Progenitor cell of endocrine pancreas (in vitro differentiated cells): ENCODE measurements at regions not wholly inside any gene's neighbourhood (a gene's known extent, or its start where the extent isn't known, plus 50 kb on each side); places are given as distances from the start of the nearest gene placed in this dataset.

Source experiments
- DNase-seq: peaks from one replicate; pipeline ENCODE4 v3.0.0; 2021; ENCODE audit warnings: low spot score; ENCODE audit not compliant: unreplicated experiment
- H3K27ac Mint-ChIP-seq: 2 replicates; pipeline ENCODE4 v1.8.0; 2021; ENCODE audit warnings: mild to moderate bottlenecking, moderate library complexity, mixed read lengths
- H3K27me3 Mint-ChIP-seq: 2 replicates; pipeline ENCODE4 v1.8.0; 2021; ENCODE audit warnings: mixed read lengths
- H3K36me3 Mint-ChIP-seq: 2 replicates; pipeline ENCODE4 v1.8.0; 2022; ENCODE audit warnings: mixed read lengths; ENCODE audit not compliant: insufficient read depth
- H3K4me1 Mint-ChIP-seq: 2 replicates; pipeline ENCODE4 v1.8.0; 2021; ENCODE audit warnings: low read depth, mixed read lengths
- H3K4me3 Mint-ChIP-seq: 2 replicates; pipeline ENCODE4 v1.8.0; 2021; ENCODE audit warnings: low read depth, mild to moderate bottlenecking, moderate library complexity, mixed read lengths
- H3K9me3 Mint-ChIP-seq: 2 replicates; pipeline ENCODE4 v1.8.0; 2021; ENCODE audit warnings: low read depth, mixed read lengths
- TF ChIP-seq, protein P1 (sequence below): fragments of 200-600 bp; sonication (generic); IDR thresholded peaks from one replicate; pipeline ENCODE4 v1.5.0; 2021; ENCODE audit warnings: antibody characterized with exemption, mild to moderate bottlenecking; ENCODE audit not compliant: unreplicated experiment

DNA sequence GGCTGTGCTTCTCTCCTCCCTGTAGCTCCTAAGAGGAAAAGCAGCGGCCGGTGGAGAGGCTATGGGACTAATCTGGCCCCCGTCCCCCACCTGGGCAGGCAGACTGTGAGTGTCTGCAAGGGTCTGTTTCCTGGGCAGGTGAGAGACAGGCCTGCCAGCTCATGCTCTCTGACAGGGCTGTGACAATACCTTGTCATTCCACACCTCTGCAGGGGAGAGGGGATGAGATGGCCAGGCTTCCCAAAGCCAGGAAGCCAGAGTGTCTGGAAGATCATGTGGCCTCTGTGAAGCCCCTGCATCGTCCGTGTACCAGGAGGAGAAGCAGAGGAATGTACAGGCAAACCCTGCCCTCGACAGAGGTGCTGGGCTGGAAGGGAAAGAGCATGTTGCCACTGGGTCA lies 142.5 kb upstream of the GATA6 start:
- Mint-ChIP-seq H3K27ac (peak overlapping the region; percentile 5), H3K4me1 (peaks cover 30% of the 10 kb centered on the region), H3K9me3 (no peaks in the 10 kb centered on the region), H3K4me3 (no peak overlapping the region), H3K36me3 (no peaks in the 10 kb centered on the region), H3K27me3 (no peaks in the 10 kb centered on the region)
- no peak for DNase-seq
- TF ChIP-seq, protein P1, sequence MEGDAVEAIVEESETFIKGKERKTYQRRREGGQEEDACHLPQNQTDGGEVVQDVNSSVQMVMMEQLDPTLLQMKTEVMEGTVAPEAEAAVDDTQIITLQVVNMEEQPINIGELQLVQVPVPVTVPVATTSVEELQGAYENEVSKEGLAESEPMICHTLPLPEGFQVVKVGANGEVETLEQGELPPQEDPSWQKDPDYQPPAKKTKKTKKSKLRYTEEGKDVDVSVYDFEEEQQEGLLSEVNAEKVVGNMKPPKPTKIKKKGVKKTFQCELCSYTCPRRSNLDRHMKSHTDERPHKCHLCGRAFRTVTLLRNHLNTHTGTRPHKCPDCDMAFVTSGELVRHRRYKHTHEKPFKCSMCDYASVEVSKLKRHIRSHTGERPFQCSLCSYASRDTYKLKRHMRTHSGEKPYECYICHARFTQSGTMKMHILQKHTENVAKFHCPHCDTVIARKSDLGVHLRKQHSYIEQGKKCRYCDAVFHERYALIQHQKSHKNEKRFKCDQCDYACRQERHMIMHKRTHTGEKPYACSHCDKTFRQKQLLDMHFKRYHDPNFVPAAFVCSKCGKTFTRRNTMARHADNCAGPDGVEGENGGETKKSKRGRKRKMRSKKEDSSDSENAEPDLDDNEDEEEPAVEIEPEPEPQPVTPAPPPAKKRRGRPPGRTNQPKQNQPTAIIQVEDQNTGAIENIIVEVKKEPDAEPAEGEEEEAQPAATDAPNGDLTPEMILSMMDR, result no peak

DNA sequence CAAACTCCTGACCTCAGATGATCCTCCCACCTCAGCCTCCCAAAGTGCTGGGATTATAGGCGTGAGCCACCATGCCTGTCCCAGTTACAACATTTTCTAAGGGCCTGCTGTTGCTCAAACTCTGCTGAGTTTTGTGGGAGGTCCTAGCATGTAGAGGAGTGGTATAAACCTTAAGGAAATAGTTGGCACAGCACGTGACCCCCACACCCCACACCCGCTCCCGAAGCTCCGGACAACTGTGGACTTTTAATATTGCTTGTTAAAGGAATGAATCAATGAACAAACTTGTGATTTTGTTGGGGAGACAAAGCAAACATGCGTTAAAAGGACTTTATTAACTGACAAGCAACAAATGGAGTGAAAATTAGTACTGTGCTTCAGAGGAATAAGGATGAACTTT lies 137.8 kb upstream of the GATA6 start:
- H3K27me3 Mint-ChIP-seq, result no peaks in the 10 kb centered on the region
- no peak overlapping the region for H3K4me3 Mint-ChIP-seq
- H3K4me1 Mint-ChIP-seq, result peaks cover 25% of the 10 kb centered on the region
- no peaks in the 10 kb centered on the region for H3K9me3 Mint-ChIP-seq
- no peak for DNase-seq
- peak overlapping the region; percentile 66 for H3K27ac Mint-ChIP-seq
- no peaks in the 10 kb centered on the region for H3K36me3 Mint-ChIP-seq
- TF ChIP-seq, protein P1, result no peak

DNA sequence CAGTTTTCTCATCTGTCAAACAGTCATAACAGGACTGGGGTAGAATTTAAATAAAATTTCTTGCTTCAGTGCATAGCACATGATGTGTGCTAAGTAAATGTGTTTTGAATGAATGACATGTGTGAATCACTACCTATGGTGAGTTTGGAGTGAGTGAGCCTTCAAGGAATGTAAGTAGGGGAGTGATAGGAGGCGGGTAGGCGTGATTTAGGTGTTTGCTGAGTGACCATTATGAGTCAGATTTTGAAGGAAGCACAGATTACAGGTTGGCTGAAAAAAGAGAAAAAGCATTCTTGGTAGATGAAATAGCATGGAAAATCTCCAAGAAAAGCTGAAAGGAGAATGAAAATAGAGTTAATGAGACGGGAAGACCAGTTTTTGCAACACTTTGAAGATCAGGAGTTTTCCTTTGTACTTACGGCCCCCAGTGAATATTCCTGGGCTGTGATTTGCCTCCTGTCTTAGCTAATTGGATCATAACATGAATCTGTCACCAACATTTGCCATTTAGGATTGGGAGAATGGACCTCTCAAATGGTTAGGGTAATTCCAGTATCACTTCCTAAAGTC lies 136.9 kb upstream of the GATA6 start:
- no peaks in the 10 kb centered on the region for H3K9me3 Mint-ChIP-seq

DNA sequence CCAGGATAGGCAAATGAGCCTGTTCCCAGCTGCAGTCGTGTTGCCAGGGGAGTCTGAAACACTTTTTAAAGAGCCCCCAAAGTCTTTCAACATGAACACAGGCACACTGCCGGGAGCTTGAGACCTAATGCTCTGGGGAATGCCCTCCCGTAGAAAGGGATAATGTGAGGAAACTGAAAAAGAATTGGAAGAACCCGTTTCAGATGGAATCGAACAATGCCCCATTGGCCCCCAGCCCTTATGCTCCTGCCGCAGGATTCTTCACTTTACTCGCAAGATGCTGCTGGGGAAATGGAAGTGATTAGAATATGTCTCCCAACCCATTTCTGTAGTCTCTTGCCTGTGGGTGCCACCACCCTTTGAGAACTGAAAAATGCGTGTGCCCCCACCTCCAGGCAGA lies 136.3 kb upstream of the GATA6 start:
- H3K27me3 Mint-ChIP-seq, result no peaks in the 10 kb centered on the region
- DNase-seq, result no peak
- H3K9me3 Mint-ChIP-seq, result no peaks in the 10 kb centered on the region
- peaks cover 22% of the 10 kb centered on the region for H3K4me1 Mint-ChIP-seq
- peak overlapping the region; percentile 84 for H3K27ac Mint-ChIP-seq
- no peaks in the 10 kb centered on the region for H3K36me3 Mint-ChIP-seq
- TF ChIP-seq, protein P1, result no peak
- H3K4me3 Mint-ChIP-seq, result no peak overlapping the region

More for the DNA sequence above, 136.9 kb upstream of the GATA6 start:
- DNase-seq, result no peak
- Mint-ChIP-seq H3K36me3 (no peaks in the 10 kb centered on the region), H3K27me3 (no peaks in the 10 kb centered on the region), H3K27ac (peak overlapping the region; percentile 84), H3K4me3 (no peak overlapping the region), H3K4me1 (peaks cover 21% of the 10 kb centered on the region)
- TF ChIP-seq, protein P1, result no peak

DNA sequence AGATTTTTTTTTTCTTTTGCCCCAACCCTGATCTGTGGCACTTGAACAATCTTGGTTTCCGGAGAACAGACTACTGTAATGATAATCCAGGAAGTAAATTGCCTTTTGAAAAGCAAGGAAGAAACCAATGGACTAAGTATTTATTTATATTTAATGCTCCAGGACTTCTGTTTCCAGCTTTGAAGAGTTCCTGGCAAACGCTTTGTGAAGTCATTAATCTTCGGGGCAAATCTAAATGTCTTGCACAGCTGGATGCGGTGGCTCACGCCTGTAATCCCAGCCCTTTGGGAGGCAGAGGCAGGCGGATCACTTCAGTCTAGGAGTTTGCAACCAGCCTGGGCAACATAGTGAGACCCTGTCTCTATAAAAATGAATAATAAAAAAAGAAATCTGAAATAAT lies 135.1 kb upstream of the GATA6 start:
- peaks cover 24% of the 10 kb centered on the region for H3K4me1 Mint-ChIP-seq
- H3K9me3 Mint-ChIP-seq, result no peaks in the 10 kb centered on the region
- H3K27ac Mint-ChIP-seq, result peak overlapping the region; percentile 87
- no peak for DNase-seq
- no peaks in the 10 kb centered on the region for H3K36me3 Mint-ChIP-seq
- H3K4me3 Mint-ChIP-seq, result no peak overlapping the region
- no peaks in the 10 kb centered on the region for H3K27me3 Mint-ChIP-seq
- TF ChIP-seq, protein P1, result no peak
